ENCODE measurements at regions not wholly inside any gene's neighbourhood (a gene's known extent, or its start where the extent isn't known, plus 50 kb on each side); places are given as distances from the start of the nearest gene placed in this dataset.

DNA sequence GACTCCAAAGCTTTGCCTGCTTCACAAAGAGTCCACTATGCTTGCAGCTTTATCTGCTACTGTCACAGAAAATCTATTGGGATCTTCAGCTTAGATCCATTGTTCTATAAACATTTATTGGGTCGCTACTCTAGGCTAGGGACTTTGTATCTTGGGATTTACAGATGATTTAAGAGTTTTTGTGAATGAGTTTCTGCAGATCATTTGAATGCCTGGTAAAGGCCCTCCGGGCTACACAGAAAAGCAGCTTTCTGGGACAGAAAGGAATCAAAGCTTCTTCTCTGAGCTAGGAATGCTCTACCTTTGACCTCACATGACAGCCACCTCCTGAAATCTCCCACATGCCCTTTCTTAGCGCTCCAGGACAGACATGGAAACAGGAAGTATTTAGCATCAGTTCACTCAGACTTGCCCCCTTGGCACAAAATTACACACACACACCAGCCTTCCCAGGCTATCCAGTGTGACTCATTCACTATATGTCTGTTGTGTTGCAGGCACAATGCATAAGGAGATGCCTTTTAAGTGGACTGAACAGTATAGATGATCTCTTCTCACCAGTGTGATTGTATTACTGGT lies 492.4 kb downstream of the DACH1 start:
- no peak overlapping the region for H3K4me3 ChIP-seq
- H3K4me2 ChIP-seq: no peak overlapping the region
- no peaks in the 10 kb centered on the region for H3K4me1 ChIP-seq (ENCODE audit: insufficient read depth)
- no peak overlapping the region for H3K27ac ChIP-seq
- H3K9me3 ChIP-seq (ENCODE audit: low read depth): no peaks in the 10 kb centered on the region
- H2AFZ ChIP-seq: no peak overlapping the region
- TF ChIP-seq EZH2phosphoT487 (IDR thresholded peaks at IDR 0.05; ENCODE audit: low read depth, severe bottlenecking, unreplicated experiment): no peak
- H3K79me2 ChIP-seq: no peaks in the 10 kb centered on the region
- H4K20me1 ChIP-seq (ENCODE audit: insufficient read depth, poor library complexity, severe bottlenecking): no peaks in the 10 kb centered on the region
- H3K9me2 ChIP-seq (replicated peaks; ENCODE audit: insufficient read depth): no peaks in the 10 kb centered on the region
- DNase-seq (ENCODE audit: low spot score): no peak
- no peaks in the 10 kb centered on the region for H3K36me3 ChIP-seq (replicated peaks; ENCODE audit: insufficient read depth, low read depth)
- 41% methylated on average over 3 of the region's 3 CpGs for WGBS (ENCODE audit: low lambda C conversion rate, missing lambda C conversion rate)
- no peaks in the 10 kb centered on the region for H3K27me3 ChIP-seq

DNA sequence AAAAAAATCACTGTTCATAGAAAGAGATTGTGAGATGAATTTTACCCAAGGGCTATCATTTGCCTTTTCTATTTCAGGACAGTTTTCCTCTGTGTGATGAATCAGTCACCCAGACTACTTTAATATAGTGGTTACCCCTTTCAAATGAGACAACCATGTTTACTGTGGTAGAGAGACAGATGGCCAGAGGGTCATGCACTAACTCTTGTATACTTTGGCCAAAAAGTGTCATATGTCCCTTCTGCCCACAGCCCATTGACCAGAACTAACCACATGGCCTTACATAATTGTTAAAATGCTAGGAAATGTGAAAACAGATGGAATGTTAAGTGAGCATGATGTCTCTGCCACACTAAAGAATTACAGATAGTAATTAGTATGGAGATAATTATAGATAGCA lies 498.7 kb downstream of the DACH1 start:
- H3K36me3 ChIP-seq (replicated peaks; ENCODE audit: insufficient read depth, low read depth): no peaks in the 10 kb centered on the region
- H3K4me3 ChIP-seq: no peak overlapping the region
- DNase-seq (ENCODE audit: low spot score): no peak
- H2AFZ ChIP-seq: no peak overlapping the region
- H3K79me2 ChIP-seq: no peaks in the 10 kb centered on the region
- no peaks in the 10 kb centered on the region for H3K9me3 ChIP-seq (ENCODE audit: low read depth)
- H4K20me1 ChIP-seq (ENCODE audit: insufficient read depth, poor library complexity, severe bottlenecking): no peaks in the 10 kb centered on the region
- no peak overlapping the region for H3K4me2 ChIP-seq
- no peak overlapping the region for H3K27ac ChIP-seq
- no peaks in the 10 kb centered on the region for H3K4me1 ChIP-seq (ENCODE audit: insufficient read depth)
- no peaks in the 10 kb centered on the region for H3K27me3 ChIP-seq
- no peak for TF ChIP-seq EZH2 (IDR thresholded peaks at IDR 0.05; ENCODE audit: borderline replicate concordance)
- TF ChIP-seq, protein P1, sequence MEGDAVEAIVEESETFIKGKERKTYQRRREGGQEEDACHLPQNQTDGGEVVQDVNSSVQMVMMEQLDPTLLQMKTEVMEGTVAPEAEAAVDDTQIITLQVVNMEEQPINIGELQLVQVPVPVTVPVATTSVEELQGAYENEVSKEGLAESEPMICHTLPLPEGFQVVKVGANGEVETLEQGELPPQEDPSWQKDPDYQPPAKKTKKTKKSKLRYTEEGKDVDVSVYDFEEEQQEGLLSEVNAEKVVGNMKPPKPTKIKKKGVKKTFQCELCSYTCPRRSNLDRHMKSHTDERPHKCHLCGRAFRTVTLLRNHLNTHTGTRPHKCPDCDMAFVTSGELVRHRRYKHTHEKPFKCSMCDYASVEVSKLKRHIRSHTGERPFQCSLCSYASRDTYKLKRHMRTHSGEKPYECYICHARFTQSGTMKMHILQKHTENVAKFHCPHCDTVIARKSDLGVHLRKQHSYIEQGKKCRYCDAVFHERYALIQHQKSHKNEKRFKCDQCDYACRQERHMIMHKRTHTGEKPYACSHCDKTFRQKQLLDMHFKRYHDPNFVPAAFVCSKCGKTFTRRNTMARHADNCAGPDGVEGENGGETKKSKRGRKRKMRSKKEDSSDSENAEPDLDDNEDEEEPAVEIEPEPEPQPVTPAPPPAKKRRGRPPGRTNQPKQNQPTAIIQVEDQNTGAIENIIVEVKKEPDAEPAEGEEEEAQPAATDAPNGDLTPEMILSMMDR (IDR thresholded peaks at IDR 0.05; ENCODE audit: poor library complexity): no peak
- TF ChIP-seq EZH2phosphoT487 (IDR thresholded peaks at IDR 0.05; ENCODE audit: low read depth, severe bottlenecking, unreplicated experiment): no peak
- no peaks in the 10 kb centered on the region for H3K9me2 ChIP-seq (replicated peaks; ENCODE audit: insufficient read depth)

DNA sequence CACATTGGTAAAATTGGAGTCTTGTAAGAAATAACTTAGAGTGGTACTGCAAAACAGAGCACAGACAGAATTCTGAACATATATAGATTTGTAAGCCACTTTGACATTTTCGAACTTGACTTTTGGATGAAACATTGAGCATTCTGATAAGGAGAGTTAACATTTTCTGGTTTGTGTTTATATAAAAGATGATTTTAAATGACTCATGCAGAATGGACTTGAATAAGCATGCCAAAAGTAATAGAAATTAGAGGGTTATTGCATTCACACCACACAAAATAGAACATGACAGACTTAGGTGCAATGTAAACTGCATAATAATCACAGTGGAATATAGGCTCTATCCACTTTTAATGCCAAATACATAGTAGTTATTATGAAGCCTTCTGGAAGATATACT lies 507.0 kb downstream of the DACH1 start:
- H3K27me3 ChIP-seq: no peaks in the 10 kb centered on the region
- no peaks in the 10 kb centered on the region for H3K79me2 ChIP-seq
- no peaks in the 10 kb centered on the region for H3K4me1 ChIP-seq (ENCODE audit: insufficient read depth)
- TF ChIP-seq, protein P1 (IDR thresholded peaks at IDR 0.05; ENCODE audit: poor library complexity): no peak
- TF ChIP-seq EZH2phosphoT487 (IDR thresholded peaks at IDR 0.05; ENCODE audit: low read depth, severe bottlenecking, unreplicated experiment) (no peak), EZH2 (IDR thresholded peaks at IDR 0.05; ENCODE audit: borderline replicate concordance) (no peak)
- H3K4me3 ChIP-seq: no peak overlapping the region
- H3K27ac ChIP-seq: no peak overlapping the region
- no peaks in the 10 kb centered on the region for H4K20me1 ChIP-seq (ENCODE audit: insufficient read depth, poor library complexity, severe bottlenecking)
- DNase-seq (ENCODE audit: low spot score): no peak
- no peaks in the 10 kb centered on the region for H3K9me3 ChIP-seq (ENCODE audit: low read depth)
- H3K4me2 ChIP-seq: no peak overlapping the region
- H2AFZ ChIP-seq: no peak overlapping the region
- 90% methylated on average over 1 of the region's 1 CpG for WGBS (ENCODE audit: low lambda C conversion rate, missing lambda C conversion rate)
- H3K9me2 ChIP-seq (replicated peaks; ENCODE audit: insufficient read depth): no peaks in the 10 kb centered on the region
- H3K36me3 ChIP-seq (replicated peaks; ENCODE audit: insufficient read depth, low read depth): no peaks in the 10 kb centered on the region

DNA sequence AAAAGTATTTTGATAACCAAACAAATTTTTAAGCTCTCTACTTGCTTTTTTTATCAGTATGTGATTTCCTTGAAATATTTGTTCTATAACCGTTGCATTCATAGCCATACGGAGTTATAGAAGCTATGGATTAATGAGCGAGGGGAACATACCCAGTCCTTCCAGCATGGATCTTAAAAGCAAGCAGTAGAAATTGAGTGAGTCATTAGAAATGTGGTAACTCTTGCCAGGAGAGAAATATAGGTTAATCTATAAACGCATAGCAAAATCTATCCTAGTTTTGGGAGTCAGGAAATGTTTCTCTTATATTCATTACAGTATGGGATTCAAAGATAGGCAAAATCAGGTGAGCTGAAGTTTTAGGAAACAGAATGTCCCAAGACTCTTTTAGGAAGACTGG lies 507.4 kb downstream of the DACH1 start:
- H3K9me2 ChIP-seq (replicated peaks; ENCODE audit: insufficient read depth): no peaks in the 10 kb centered on the region
- no peak for DNase-seq (ENCODE audit: low spot score)
- H3K4me2 ChIP-seq: no peak overlapping the region
- H3K27ac ChIP-seq: no peak overlapping the region
- H3K9me3 ChIP-seq (ENCODE audit: low read depth): no peaks in the 10 kb centered on the region
- H3K4me1 ChIP-seq (ENCODE audit: insufficient read depth): no peaks in the 10 kb centered on the region
- no peaks in the 10 kb centered on the region for H3K79me2 ChIP-seq
- no peak overlapping the region for H2AFZ ChIP-seq
- 92% methylated on average over 4 of the region's 4 CpGs for WGBS (ENCODE audit: low lambda C conversion rate, missing lambda C conversion rate)
- no peak overlapping the region for H3K4me3 ChIP-seq
- H4K20me1 ChIP-seq (ENCODE audit: insufficient read depth, poor library complexity, severe bottlenecking): no peaks in the 10 kb centered on the region
- TF ChIP-seq EZH2 (IDR thresholded peaks at IDR 0.05; ENCODE audit: borderline replicate concordance) (no peak), EZH2phosphoT487 (IDR thresholded peaks at IDR 0.05; ENCODE audit: low read depth, severe bottlenecking, unreplicated experiment) (no peak)
- TF ChIP-seq, protein P1 (IDR thresholded peaks at IDR 0.05; ENCODE audit: poor library complexity): no peak
- H3K27me3 ChIP-seq: no peaks in the 10 kb centered on the region
- no peaks in the 10 kb centered on the region for H3K36me3 ChIP-seq (replicated peaks; ENCODE audit: insufficient read depth, low read depth)

Data from hepatocyte (in vitro differentiated cells).